HG03097 (cell line): ENCODE measurements at regions not wholly inside any gene's neighbourhood (a gene's known extent, or its start where the extent isn't known, plus 50 kb on each side); places are given as distances from the start of the nearest gene placed in this dataset.

ENCODE experiments used
- ATAC-seq: cut with Tn5 transposase; IDR thresholded peaks from one replicate; pipeline ENCODE4 v1.9.1; 2021; ENCODE audit not compliant: unreplicated experiment, low FRiP score

GRCh38 chr1:208868554-208868953 is 624.4 kb upstream of the PLXNA2 start:
- no peak for ATAC-seq

GRCh38 chr1:208874915-208875314 is 630.7 kb upstream of the PLXNA2 start:
- ATAC-seq: no peak

- ATAC-seq: no peak
These were observed 634.8 kb upstream of the PLXNA2 start for GRCh38 chr1:208879022-208879421.

- no peak for ATAC-seq
These were observed 636.4 kb upstream of the PLXNA2 start for GRCh38 chr1:208880433-208881100.

GRCh38 chr1:208885060-208885459 is 640.9 kb upstream of the PLXNA2 start:
- ATAC-seq: no peak

GRCh38 chr1:208885650-208886049 is 641.5 kb upstream of the PLXNA2 start:
- ATAC-seq: no peak

- ATAC-seq: no peak
These were observed 644.2 kb upstream of the PLXNA2 start for GRCh38 chr1:208888376-208888775.

GRCh38 chr1:208892147-208892546 is 648.0 kb upstream of the PLXNA2 start:
- ATAC-seq: no peak

- no peak for ATAC-seq
These were observed 649.1 kb upstream of the PLXNA2 start for GRCh38 chr1:208893251-208893650.

- ATAC-seq: no peak
These were observed 651.0 kb upstream of the PLXNA2 start for GRCh38 chr1:208895181-208895580.

GRCh38 chr1:208895820-208896219 is 651.6 kb upstream of the PLXNA2 start:
- ATAC-seq: no peak

GRCh38 chr1:208896768-208897167 is 652.6 kb upstream of the PLXNA2 start:
- no peak for ATAC-seq

- no peak for ATAC-seq
These were observed 655.3 kb upstream of the PLXNA2 start for GRCh38 chr1:208899438-208899837.

GRCh38 chr1:208903251-208903905 is 659.2 kb upstream of the PLXNA2 start:
- ATAC-seq: no peak

- ATAC-seq: no peak
These were observed 663.6 kb upstream of the PLXNA2 start for GRCh38 chr1:208907790-208908189.

GRCh38 chr1:208909011-208909984 is 665.1 kb upstream of the PLXNA2 start:
- no peak for ATAC-seq

- ATAC-seq: no peak
These were observed 666.0 kb upstream of the PLXNA2 start for GRCh38 chr1:208910161-208910560.

GRCh38 chr1:208917281-208917680 is 666.2 kb upstream of the CAMK1G start:
- no peak for ATAC-seq

GRCh38 chr1:208917723-208918122 is 665.8 kb upstream of the CAMK1G start:
- no peak for ATAC-seq

GRCh38 chr1:208918160-208918559 is 665.4 kb upstream of the CAMK1G start:
- ATAC-seq: no peak

- no peak for ATAC-seq
These were observed 664.1 kb upstream of the CAMK1G start for GRCh38 chr1:208919371-208919770.
